ENCODE measurements at regions not wholly inside any gene's neighbourhood (a gene's known extent, or its start where the extent isn't known, plus 50 kb on each side); places are given as distances from the start of the nearest gene placed in this dataset.

DNA sequence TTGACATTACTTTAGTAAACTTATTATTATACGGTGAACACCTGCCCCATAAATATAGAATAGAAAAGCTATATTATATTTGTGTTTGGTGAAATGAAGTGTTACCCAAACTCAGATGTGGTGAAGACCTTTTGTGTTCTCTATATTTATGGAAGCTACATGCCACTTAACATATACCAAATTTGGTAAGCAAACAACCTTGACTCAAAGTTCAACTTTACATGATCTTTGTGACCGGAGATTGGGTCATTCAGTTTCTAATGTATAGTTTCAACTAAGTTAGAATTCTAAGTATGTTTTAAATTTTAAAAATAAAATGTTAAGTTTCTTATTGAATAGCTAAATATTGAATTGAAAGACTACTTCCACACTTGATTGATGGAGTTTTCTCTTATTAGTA lies 288.6 kb upstream of the SEMA3D start:
- DNase-seq: no peak

DNA sequence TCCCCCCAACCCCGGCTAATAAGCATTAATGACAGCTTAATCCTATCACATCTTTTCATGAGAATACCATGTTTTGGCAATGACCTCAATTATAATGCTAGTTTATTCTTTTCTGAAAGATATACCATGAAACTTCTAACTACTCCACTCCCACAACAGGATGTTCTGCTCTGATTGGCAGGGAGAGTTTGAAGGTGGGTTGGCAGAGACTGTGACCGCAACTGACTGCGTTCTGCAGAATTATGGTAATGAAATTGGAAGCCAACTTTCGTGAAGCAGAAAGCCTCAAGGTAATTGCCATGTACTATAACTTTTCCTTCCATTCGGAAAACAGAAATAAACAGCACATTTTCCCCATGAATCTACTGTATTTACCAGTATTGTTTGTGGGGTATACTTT lies 288.2 kb upstream of the SEMA3D start:
- no peak for DNase-seq

DNA sequence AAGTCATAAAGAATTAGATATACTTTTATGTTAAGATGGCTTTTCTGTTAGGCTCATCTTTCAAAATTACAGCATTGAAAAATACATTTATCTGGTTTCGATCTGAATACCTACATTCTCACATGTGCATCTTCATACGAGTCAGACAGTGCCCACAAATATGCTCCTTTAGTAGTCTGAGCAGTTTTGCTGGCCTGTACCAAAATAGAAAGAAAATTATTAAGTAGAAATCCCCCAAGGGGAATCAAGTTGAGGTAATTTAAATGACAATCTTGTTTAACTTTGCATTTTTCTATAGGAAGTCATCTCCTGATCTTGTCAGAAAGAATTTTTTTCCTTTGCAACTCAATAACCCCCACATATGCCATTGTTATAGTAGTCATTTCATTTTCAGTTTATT lies 287.4 kb upstream of the SEMA3D start:
- no peak for DNase-seq

DNA sequence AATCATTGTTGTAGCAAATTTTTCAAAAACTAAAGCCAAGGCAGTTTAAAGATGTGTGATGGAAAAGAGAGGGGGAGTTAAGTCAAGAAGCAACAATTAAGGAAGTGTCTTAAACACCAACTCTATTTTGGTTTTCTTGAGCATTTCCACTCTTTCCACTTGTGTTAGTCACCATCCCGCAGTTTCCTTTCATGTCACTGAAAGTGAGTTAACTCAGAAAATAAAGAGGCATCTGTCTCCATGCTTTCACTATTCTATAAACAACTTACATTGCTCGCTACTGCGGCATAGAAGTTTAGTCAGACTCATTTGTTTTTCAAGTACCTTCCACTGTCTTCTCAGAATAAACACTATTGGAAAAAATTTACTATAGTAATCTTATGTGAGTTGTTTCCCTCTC lies 284.9 kb upstream of the SEMA3D start:
- DNase-seq: no peak

DNA sequence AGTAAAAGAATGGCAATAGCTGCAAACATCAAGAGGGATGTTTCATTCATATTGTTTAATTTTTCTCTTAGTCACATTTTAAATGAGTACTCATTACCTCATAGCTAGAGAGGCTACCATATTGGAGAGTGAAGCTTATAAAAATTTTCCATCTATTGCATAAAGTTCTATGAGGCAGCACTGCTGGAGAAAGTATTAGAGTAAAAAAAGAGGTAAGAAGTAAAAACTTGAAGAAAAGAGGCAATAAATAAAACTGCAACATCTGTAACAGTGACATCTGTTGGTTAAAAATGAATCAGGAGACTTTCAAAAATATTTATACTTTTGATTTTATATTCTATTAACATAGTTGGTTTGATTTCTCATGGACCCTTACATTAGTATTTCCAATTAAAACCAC lies 284.5 kb upstream of the SEMA3D start:
- DNase-seq: no peak

DNA sequence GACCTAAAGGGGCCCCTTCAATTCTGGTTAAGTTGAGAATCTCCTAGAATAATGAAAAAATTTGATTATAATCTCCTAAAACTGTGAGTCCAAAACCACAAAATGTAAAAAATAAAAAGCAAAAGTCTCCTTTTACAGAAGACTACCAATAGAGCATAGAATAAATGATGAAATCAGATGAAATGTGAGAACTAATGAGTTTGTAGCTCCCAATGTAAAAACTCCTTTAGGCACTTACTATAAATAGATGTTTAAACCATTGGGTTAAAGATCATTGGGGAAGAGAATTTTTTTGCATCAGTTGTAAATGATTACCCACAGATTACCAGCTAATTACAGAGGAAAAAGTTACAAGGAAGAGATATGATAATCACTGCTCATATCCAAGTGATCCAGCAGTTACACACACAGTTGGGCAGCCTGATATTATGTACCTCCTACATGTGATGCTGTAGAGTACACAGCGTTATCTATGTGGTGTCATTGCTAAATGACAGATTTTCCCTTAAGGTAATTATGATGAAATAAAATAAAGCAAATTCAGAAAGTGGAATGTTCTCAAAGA lies 282.7 kb upstream of the SEMA3D start:
- DNase-seq: no peak

DNA sequence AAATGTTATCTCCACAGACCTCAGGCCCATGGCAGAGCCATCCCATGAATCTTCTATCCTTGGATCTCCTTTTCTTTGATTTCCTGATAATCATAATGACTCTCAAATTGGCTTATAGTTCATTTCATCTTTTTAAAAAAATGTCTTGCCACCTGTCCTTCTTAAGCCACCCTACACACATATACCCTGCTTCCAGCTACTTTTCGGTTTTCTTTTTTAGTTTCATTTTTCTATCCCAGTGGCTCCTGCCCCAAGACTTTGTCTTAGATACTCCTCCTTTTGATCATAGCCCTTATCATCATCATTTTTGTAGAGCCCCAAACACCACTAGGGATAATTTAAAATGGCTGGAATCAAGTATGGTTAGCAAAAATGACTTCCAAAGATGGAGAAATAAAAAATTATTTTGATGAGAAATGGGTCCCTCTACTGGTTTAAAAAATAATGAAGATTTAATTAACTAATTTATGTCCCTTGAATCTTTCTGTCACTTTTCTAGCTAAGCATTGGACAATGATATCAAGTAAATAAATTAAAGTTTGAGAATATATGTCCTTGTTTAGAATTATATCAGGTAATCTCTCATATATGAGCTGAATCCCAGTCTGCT lies 277.3 kb upstream of the SEMA3D start:
- DNase-seq: no peak

DNA sequence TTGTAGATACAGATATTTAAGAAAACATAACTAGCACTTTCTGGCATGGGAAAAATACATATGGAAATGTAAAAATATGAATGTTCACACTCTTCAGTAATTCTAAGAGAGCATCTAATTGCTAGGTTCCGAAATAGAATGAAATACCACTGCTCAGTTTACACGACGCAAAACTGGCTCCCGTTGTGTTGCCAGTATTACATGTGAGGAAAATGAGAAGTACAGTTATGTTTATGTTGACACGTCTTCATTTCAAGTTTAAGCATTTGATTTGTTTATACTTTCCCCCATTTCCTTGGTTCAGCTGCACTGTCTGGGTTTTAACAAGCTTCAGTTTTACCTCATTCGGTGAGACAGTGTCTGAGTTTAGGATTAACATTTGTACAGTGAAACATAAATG lies 275.8 kb upstream of the SEMA3D start:
- DNase-seq: no peak

DNA sequence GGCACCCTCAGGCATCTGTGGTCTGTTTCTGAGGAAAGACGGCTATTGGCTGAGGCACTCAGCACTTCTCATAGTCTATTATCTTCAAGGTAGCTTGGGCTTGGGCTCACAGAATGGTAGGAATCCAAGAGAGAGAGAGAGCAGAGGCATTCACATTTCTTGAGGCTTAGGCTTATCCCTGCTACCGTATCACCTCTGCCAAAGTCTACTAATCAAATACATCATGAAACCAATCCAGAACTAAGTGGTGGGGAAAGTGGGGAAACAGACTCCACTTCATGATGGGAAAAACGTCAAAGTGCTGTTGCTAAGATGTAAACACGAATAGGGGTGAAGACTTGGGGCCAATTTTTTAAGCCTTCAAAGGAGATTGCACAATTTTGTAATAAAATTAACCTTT lies 271.1 kb upstream of the SEMA3D start:
- no peak for DNase-seq

DNA sequence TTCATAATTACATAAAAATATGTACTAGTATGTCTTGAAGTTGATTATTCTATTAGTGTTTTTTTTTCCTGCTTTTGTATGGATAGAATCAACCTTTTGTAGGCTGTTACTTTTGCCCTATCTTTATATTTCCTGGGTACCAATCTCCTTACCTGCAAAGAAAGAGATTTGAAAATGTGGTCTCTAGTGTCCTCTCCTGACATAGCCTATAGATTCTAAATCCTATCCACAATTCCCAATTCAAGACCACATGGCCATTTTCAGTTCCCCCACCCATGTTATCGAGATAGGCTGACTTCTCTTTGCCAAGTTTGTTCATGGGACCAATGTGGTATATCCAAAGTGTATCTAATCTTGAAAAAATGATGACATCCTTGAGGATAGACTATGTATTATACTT lies 269.4 kb upstream of the SEMA3D start:
- no peak for DNase-seq

DNA sequence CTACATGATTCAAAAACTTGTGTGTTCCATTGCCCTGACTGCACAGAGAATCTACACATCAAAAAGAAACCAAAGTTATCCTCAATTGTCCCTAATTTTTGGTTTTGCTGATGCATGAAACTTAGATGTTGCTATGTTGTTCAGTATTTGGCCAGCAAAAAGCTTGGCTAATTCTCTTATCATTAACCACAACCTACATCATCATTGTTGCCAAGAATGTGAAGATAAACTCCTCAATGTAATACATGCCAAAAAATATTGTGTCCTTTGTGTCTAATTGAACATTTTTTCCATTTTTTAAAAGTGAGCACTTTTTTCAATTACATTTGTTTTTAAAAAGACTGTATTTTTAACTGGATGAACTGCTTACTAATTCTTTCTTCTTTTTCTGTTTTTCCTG lies 268.0 kb upstream of the SEMA3D start:
- DNase-seq: no peak

DNA sequence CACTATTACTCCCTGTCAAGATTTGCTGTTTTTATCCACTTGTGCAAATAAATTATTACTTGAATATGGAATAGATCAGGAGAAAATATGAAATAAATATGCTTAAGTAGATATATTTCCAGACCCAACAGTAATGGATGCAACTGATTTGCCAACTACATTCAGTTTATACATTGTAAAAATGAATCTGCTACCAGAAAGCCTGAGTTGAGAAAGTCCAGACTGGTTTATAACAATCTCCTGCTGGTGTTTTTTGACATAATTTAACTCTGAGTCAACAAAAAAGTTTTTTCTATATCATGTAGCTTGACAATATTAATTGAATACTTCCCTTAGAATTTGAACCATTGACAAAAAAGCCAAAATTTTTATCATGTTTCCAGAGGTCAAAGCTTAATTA lies 265.8 kb upstream of the SEMA3D start:
- no peak for DNase-seq

DNA sequence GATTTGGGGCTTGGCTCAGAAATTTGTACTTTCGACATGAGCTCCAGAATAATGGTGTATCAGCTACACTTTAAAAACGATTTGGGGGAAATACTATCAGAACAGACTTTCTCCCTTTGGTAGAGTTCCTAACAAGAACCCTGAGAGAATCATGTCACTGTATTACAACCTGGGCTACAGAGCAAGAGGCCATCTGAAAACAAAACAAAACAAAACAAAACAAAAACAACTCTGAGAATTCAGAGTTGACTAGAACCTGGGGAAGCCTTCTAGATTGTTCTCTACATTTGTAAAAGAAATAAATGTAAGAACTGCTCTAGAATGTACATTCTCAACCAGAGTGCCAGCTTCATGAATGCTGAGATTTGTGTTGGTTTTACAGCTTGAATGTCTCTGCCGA lies 262.6 kb upstream of the SEMA3D start:
- DNase-seq: no peak

DNA sequence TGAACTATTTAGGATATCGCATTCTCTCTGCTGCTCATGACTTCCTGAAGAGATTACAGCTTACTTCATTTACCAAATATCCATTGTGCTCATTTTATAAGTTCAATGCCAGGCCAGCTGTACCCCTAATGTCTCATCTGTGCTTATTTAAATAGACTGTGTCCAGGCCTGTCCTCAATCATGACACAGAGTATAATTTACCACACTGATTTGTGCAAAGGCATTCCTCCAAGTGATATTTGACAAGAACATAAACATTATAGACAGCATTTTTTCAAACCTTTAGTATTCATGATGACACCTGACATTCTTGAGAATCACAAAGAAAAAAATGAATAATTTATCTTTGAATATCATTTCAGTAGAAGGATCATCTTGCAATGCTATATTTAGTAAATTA lies 260.1 kb upstream of the SEMA3D start:
- no peak for DNase-seq

DNA sequence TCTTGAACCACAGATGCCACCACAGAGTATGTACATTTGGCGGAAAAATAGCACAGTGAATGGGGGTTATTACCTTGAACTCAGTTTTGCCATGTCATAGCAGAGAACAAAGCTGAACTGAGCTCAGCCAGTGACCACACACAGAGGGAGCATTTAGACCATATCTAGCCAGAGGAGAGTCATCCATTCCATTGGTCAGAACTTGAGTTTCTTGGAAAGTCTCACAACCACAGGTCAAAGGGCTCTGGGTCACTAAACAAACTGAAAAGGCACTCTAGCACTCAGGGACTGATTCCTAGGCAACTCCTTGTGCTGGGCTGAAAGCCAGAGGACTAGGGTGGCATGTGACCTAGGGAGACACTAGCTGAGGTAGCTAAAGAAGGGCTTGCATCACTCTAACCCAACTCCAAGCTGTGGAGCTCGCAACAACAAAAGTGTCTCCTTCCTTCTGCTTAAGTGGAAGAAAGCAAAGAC lies 239.7 kb upstream of the SEMA3D start:
- DNase-seq: no peak

DNA sequence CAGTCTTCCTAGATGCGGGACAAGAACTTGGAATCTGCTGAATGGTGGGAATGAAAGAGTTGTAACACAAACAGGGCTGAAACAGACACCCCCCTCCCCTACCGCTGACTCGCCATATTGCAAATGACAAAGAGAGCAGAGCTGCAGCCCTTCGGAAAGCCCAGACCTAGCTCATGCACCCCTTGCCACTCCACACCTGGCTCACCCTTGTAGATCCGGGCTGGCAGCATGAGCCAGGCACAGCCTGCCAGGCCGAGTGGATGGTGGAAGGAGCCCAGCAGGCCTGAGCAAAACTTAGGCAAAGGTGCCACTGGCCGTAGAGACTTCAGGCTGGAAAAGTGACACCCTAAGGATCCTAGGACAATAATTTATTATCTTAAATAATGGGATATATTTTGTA lies 237.4 kb upstream of the SEMA3D start:
- DNase-seq: no peak

DNA sequence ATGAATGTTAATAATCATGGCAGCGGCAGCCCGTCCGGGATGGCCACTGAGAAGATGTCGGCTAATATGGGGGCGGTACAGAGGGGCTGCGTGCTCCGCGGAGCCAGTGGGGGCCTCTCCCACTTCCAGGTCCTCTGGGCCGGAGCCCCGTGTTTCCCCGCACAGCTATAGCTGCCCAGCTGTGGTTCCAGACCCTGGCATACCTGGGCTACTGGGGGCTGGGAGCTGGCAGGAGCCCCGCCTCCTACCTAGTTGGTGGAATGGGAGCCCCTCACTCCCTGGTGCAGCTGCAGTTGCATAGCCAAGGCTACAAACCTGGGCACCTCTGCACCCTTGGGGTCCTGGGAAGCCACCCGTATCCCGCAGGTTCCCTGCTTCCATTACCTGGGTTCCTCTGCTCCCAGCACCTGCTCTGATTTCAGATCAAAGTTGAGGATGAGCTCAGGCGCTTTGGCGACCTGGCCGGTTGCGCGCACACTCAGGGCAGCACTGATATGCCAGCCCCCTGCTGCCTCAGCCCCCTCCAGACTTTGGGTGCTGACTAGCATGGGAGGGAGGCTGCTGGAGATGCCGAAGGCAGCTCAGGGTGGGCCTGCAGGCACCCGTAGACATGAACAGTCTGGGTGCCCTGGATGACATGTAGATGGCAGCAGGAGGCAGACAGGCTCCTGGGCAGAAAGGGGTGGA lies 236.5 kb upstream of the SEMA3D start:
- DNase-seq: no peak

DNA sequence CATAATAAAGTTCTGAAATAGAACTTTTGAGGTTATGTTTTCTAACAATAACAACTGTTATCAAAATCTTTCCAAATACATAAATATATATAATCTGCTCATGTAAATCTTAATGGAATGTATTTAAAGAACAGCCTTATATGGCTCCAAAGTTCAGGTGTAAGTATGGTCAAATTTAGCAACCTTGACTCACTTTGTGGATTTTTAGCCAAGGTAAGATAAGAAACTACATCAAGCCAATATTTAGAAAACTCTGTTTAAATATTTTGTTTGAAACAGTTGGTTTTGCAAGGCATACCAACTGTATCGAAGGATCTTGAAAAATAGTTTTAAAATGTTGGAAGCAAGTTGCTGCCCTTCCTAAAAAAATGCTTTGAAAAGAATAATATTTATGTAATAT lies 228.9 kb upstream of the SEMA3D start:
- no peak for DNase-seq

DNA sequence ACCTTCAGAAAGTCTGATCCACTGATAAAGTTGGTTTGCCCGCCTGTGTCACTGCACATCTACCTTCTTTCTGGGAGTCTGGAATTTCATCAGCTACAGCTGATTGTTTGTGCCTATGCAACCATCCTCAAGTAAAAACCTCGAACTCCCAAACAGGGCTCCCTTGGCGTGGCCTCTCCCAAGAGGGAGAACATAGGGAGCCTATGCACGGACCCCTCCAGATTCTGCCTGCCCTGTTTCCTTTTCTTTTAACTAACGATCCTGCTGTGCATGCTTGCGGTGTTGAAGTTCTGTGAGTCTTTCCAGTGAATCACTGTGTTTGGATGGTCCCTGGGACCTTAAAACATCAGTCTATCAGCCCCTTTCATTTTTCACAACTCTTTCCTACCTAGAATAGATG lies 226.9 kb upstream of the SEMA3D start:
- no peak for DNase-seq

DNA sequence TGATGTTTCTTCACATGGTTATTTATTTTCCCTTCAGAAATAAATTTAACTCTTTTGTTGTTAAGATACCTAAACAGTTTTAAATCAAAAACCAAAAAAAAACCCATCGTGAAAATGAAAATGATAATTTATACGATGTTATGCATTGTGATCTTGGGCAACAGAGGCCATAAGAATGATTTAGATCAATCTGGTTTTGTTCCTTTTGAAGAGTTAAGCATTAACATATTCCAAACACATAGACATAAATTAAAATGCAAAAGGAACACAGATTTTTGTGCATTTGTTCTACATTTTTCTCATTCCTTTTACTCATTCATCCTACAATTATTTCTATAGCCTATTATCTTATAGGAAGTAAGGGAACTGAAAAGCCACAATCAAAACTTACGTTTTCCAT lies 226.1 kb upstream of the SEMA3D start:
- no peak for DNase-seq

DNA sequence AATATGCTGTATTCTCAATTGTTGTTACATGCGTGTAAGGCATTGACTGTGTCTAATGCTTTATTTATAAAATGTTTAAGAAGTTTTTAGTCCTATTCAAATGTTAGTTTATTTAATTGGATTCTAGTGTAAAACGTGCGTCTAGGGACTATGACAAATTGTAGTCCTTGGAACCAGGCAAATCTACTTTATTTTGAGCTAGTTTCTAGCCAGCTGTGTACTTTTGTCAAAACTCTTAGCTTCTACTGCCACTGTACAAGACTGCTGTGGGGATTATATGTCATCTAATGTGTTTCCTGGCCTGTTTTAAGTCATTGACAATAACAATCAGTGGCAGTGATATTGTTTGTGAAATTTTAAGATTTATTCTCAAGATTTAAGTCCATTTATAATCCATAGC lies 220.5 kb upstream of the SEMA3D start:
- no peak for DNase-seq

DNA sequence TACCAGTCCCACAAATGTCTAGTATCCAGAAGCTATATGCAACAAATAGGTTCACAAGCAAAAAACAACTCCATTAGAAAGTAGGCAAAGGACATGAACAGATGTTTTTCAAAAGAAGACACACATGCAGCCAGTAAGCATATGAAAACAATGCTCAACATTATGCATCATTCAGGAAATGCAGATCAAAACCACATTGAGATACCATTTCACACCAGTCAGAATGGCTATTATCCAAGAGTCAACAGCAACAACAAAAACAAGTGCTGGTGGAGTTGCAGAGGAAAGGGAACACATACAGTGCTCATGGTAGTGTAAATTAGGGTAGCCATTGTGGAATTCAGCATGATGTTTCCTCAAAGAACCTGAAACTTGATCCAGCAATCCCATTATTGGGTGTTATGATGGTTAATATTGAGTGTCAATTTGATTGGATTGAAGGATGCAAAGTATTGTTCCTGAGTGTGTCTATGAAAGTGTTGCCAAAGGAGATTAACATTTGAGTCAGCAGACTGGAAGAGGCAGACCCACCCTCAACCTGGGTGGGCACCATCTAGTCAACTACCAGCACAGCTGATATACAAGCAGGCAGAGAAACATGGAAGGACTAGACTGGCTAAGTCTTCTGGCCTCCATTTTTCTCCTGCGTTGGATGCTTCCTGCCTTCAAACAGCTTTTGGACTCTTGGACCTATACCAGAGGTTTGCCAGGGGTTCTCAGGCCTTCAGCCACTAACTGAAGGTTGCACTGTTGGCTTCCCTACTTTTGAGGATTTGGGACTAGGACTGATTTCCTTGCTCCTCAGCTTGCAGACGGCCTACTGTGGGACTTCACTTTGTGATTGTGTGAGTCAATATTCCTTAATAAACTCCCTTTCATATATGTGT lies 218.4 kb upstream of the SEMA3D start:
- no peak for DNase-seq

DNA sequence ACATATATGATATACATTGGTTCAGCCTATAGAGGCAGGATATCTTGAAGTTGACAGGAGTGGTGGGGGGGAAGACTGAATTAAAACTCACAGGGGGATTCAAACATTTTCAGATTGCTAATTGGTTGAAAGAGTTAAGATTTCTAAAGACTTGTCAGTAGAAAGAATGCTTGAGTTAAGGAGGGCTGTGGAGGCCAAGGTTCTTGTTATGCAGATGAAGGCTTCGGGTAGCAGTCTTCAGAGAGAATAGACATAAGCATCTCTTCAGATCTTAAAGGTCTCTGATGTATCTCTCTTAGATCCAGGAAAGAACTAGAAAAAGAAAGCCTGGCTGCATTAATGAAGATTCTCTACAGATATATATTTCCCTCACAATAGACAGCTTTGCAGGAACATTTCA lies 209.8 kb upstream of the SEMA3D start:
- DNase-seq: no peak

DNA sequence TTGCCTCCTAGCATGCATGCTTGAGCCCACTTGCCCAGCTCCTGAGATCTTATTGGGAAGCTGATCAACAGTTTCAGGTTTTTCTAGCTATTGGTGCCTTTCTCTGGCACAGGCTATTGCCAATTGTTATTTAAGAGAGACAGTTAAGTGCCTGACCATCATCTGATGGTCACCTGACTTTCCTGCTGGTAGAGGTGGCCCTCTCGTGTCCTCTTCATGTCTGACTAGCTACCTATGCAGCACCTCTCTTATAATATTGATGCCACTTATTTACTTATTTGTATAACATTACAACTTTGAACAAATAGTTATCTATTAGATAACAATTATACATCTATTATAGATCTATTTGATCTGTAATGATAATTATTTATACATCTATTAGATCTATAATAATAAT lies 205.9 kb upstream of the SEMA3D start:
- no peak for DNase-seq

Measured in stimulated activated CD4-positive, alpha-beta T cell treated with anti-CD3 and anti-CD28 coated beads, Interleukin-4, amount 100 ng/mL, for 24 hours (primary cell).